ENCODE measurements at regions not wholly inside any gene's neighbourhood (a gene's known extent, or its start where the extent isn't known, plus 50 kb on each side); places are given as distances from the start of the nearest gene placed in this dataset.

DNA sequence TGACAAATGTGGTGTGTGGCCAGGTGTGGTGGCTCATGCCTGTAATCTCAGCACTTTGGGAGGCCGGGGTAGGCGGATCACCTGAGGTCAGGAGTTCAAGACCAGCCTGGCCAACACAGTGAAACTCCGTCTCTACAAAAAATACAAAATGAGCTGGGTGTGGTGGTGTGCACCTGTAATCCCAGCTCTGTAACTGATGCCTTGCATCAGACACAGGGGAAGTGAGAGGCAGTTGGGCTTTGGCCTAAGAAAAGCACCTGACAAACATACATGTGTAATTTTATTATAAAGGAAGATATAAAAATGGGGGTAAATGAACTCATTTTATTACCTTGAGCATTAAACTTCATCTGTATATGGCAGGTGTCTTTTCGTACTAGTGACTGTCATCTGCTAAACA, 66.7 kb upstream of the FAM136A start:
- H3K4me3 Mint-ChIP-seq (ENCODE audit: low read depth): no peak overlapping the region
- H3K36me3 Mint-ChIP-seq (ENCODE audit: insufficient read depth): no peaks in the 10 kb centered on the region
- H3K4me1 Mint-ChIP-seq (ENCODE audit: low read depth): no peaks in the 10 kb centered on the region
- peaks cover 4% of the 10 kb centered on the region for H3K9me3 Mint-ChIP-seq (ENCODE audit: low read depth)
- DNase-seq (ENCODE audit: low spot score, unreplicated experiment): no peak
- no peak overlapping the region for H3K27ac Mint-ChIP-seq
- peaks cover 3% of the 10 kb centered on the region for H3K27me3 Mint-ChIP-seq
- no peak for TF ChIP-seq CTCF (IDR thresholded peaks at IDR 0.05; ENCODE audit: unreplicated experiment)

GRCh38 chr2:70367722-70368323, 66.0 kb upstream of the FAM136A start:
- Mint-ChIP-seq H3K27me3 (peaks cover 6% of the 10 kb centered on the region), H3K36me3 (ENCODE audit: insufficient read depth) (no peaks in the 10 kb centered on the region), H3K4me1 (ENCODE audit: low read depth) (no peaks in the 10 kb centered on the region), H3K9me3 (ENCODE audit: low read depth) (peaks cover 4% of the 10 kb centered on the region), H3K4me3 (ENCODE audit: low read depth) (no peak overlapping the region), H3K27ac (no peak overlapping the region)
- no peak for DNase-seq (ENCODE audit: low spot score, unreplicated experiment)
- no peak for TF ChIP-seq CTCF (IDR thresholded peaks at IDR 0.05; ENCODE audit: unreplicated experiment)

GRCh38 chr2:70362661-70363060, 60.8 kb upstream of the FAM136A start:
- no peak overlapping the region for H3K4me3 Mint-ChIP-seq (ENCODE audit: low read depth)
- peaks cover 6% of the 10 kb centered on the region for H3K27me3 Mint-ChIP-seq
- no peak overlapping the region for H3K27ac Mint-ChIP-seq
- H3K36me3 Mint-ChIP-seq (ENCODE audit: insufficient read depth): no peaks in the 10 kb centered on the region
- no peak for DNase-seq (ENCODE audit: low spot score, unreplicated experiment)
- H3K4me1 Mint-ChIP-seq (ENCODE audit: low read depth): peaks cover 4% of the 10 kb centered on the region
- H3K9me3 Mint-ChIP-seq (ENCODE audit: low read depth): no peaks in the 10 kb centered on the region
- TF ChIP-seq CTCF (IDR thresholded peaks at IDR 0.05; ENCODE audit: unreplicated experiment): no peak

- no peaks in the 10 kb centered on the region for H3K9me3 Mint-ChIP-seq (ENCODE audit: low read depth)
- H3K27ac Mint-ChIP-seq: no peak overlapping the region
- no peaks in the 10 kb centered on the region for H3K36me3 Mint-ChIP-seq (ENCODE audit: insufficient read depth)
- peaks cover 6% of the 10 kb centered on the region for H3K27me3 Mint-ChIP-seq
- TF ChIP-seq CTCF (IDR thresholded peaks at IDR 0.05; ENCODE audit: unreplicated experiment): no peak
- no peak overlapping the region for H3K4me3 Mint-ChIP-seq (ENCODE audit: low read depth)
- peaks cover 6% of the 10 kb centered on the region for H3K4me1 Mint-ChIP-seq (ENCODE audit: low read depth)
- DNase-seq (ENCODE audit: low spot score, unreplicated experiment): no peak
Observed at GRCh38 chr2:70360661-70361270, 58.9 kb upstream of the FAM136A start.

GRCh38 chr2:70357684-70358071, 55.8 kb upstream of the FAM136A start:
- Mint-ChIP-seq H3K4me1 (ENCODE audit: low read depth) (peaks cover 6% of the 10 kb centered on the region), H3K4me3 (ENCODE audit: low read depth) (no peak overlapping the region), H3K27me3 (no peaks in the 10 kb centered on the region), H3K9me3 (ENCODE audit: low read depth) (no peaks in the 10 kb centered on the region), H3K36me3 (ENCODE audit: insufficient read depth) (no peaks in the 10 kb centered on the region), H3K27ac (no peak overlapping the region)
- no peak for DNase-seq (ENCODE audit: low spot score, unreplicated experiment)
- TF ChIP-seq CTCF (IDR thresholded peaks at IDR 0.05; ENCODE audit: unreplicated experiment): no peak

Data from progenitor cell of endocrine pancreas (in vitro differentiated cells).